ENCODE measurements at regions not wholly inside any gene's neighbourhood (a gene's known extent, or its start where the extent isn't known, plus 50 kb on each side); places are given as distances from the start of the nearest gene placed in this dataset.

DNA sequence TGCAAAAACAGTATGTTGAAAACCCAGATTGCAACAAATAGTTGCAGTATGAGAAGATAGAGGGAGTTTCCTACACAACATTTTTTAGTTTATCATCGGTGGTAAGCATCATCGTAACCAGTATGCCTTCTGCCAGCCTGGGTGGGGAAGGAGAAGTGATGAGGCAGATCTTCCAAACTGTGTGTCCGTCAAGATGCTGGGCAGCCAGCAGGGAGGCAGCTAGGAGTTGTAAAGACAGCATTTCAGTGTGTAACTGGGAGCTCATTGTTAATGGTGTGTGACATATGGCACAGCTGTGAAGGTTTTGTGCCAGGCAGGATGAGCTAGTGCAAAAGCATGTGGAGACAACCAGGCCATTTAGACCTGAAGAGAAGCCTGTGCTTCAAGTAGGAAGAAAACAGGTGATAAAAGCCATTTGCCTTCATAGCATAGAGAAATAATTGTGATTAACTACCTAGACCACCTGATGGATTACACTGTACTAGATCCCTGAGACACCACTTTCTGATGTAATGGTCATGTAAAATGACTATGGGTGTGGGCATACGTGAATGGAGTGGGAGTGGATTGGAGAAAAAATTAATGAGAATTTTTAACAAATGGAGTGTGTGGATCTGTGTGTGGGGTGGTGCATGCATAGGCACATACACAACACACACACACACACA lies 347.0 kb upstream of the ADAMTSL1 start:
- WGBS, result 70% methylated on average over 4 of the region's 4 CpGs
- Histone ChIP-seq H3K27me3 (ENCODE audit: control insufficient read depth, insufficient read depth) (no peaks in the 10 kb centered on the region), H3K4me3 (ENCODE audit: low read length) (no peak overlapping the region), H3K27ac (ENCODE audit: low read length) (no peak overlapping the region), H3K4me1 (ENCODE audit: control insufficient read depth, insufficient read depth, low read length) (no peaks in the 10 kb centered on the region), H3K9me3 (ENCODE audit: control insufficient read depth, low read length) (no peaks in the 10 kb centered on the region)
- intact Hi-C loops (cut with DNase I), result no loop called here
- DNase-seq, result no peak
- ATAC-seq, result peak in 1 of 2 donors; percentile 24

DNA sequence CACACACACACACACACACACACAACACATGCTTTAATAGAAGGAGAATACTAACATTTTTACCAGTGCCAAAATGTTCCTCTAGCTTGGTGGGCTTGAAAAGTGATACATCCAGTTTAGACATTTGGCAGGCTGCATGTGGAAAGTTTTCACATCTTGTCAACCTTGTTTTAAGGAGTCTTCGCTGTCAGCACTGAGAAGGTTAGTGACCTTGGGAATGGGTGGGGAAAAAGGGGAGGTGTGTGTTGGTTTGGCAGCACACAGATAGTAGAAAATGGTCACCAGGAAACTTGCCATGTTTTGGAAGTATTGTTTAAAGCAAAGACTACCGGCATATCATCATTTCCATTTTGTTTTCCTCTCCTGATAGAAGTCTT lies 346.5 kb upstream of the ADAMTSL1 start:
- intact Hi-C loops (cut with DNase I), result no loop called here
- WGBS, result 49% methylated on average over 2 of the region's 2 CpGs

DNA sequence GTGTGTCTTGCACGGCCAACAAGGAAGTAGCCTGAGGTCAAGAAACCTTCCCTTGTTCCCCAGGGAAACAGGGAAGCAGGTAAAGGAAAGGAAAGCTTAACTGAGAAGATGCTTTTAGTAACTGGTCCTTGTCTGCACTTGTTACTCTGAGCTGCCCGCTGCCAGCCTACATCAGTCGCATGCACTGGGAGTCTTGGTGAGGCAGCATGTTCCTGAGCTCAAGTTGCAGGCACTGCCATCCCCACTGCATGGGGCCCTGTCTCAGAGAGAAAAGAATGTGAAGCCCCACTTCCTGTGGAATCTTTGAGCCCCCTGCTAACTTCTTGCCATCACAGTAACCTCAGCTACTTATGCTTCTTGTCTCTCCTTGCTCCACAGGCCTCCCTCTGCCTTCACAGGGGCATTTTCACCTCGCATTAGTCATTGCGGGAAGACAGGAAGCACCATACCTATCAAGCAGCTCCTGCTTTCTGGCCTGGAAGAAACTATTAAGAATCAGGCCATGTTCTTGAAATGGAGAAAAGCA lies 344.1 kb upstream of the ADAMTSL1 start:
- no peaks in the 10 kb centered on the region for H3K27me3 ChIP-seq (ENCODE audit: control insufficient read depth, insufficient read depth)
- H3K4me1 ChIP-seq (ENCODE audit: control insufficient read depth, insufficient read depth, low read length), result no peaks in the 10 kb centered on the region
- WGBS, result 80% methylated on average over 5 of the region's 5 CpGs
- H3K4me3 ChIP-seq (ENCODE audit: low read length), result no peak overlapping the region
- intact Hi-C loops (cut with DNase I), result no loop called here
- DNase-seq (no peak), ATAC-seq (no peak)
- no peaks in the 10 kb centered on the region for H3K9me3 ChIP-seq (ENCODE audit: control insufficient read depth, low read length)
- no peak overlapping the region for H3K27ac ChIP-seq (ENCODE audit: low read length)

More for the DNA sequence above, 346.5 kb upstream of the ADAMTSL1 start:
- Histone ChIP-seq H3K9me3 (ENCODE audit: control insufficient read depth, low read length) (no peaks in the 10 kb centered on the region), H3K4me1 (ENCODE audit: control insufficient read depth, insufficient read depth, low read length) (no peaks in the 10 kb centered on the region), H3K27ac (ENCODE audit: low read length) (no peak overlapping the region), H3K27me3 (ENCODE audit: control insufficient read depth, insufficient read depth) (no peaks in the 10 kb centered on the region), H3K4me3 (ENCODE audit: low read length) (no peak overlapping the region)
- no peak for DNase-seq
- no peak for ATAC-seq

DNA sequence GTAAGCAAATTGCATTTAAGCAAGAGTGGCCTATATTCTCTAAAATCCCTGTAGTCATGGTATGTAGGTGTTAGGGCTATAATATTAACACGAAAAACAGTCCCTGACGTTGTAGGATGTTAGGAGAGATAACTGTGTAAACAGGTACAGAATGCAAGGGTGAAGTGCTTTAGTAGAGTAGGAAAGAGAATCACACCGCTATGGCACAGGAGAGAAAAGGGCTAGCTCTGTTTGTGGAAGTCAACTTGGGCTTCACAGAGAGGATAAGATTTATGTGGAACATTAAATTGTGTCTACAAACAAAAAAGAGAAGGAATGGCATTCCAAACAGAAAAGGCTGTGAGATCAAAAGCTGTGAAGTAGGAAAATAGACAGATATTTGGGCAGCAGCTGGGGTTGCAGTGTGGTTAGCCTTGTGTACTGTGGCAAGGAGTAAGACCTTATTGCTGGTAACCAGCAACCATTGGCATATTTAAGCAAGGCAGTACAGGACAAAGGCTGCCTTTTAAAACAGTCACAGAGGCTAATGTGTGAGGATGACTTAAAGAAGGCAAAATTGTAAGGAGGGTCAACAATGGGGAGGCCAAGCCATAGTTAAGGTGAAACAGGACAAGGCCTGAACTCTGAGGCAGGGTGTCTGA lies 337.5 kb upstream of the ADAMTSL1 start:
- H3K27ac ChIP-seq (ENCODE audit: low read length), result no peak overlapping the region
- intact Hi-C loops (cut with DNase I), result no loop called here

DNA sequence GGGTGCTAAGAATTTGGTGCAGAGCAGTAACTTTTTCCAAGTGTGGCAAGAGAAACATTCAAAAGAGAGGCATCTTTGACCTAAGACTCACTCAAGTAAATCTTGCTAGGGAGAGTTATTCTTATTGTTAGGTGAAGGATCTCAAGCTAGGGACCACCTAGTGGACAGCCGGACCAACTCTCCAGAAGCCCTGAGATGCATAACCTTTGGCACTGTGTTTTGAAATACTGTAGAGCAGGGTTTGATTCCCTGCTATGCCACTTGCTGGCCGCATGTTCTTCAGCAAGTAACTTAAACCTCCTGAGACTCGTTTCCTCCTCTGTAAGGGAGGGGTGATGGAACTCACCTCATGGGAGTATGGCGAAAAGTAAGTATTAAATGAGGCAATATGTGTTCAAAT lies 336.1 kb upstream of the ADAMTSL1 start:
- H3K27ac ChIP-seq (ENCODE audit: low read length), result no peak overlapping the region
- H3K4me3 ChIP-seq (ENCODE audit: low read length), result no peak overlapping the region
- no peaks in the 10 kb centered on the region for H3K27me3 ChIP-seq (ENCODE audit: control insufficient read depth, insufficient read depth)
- H3K9me3 ChIP-seq (ENCODE audit: control insufficient read depth, low read length), result no peaks in the 10 kb centered on the region
- H3K4me1 ChIP-seq (ENCODE audit: control insufficient read depth, insufficient read depth, low read length), result no peaks in the 10 kb centered on the region
- no peak for ATAC-seq
- no peak for DNase-seq
- intact Hi-C loops (cut with DNase I), result no loop called here
- WGBS, result 76% methylated on average over 4 of the region's 4 CpGs

More for the DNA sequence above, 337.5 kb upstream of the ADAMTSL1 start:
- Histone ChIP-seq H3K27me3 (ENCODE audit: control insufficient read depth, insufficient read depth) (no peaks in the 10 kb centered on the region), H3K9me3 (ENCODE audit: control insufficient read depth, low read length) (no peaks in the 10 kb centered on the region), H3K4me1 (ENCODE audit: control insufficient read depth, insufficient read depth, low read length) (no peaks in the 10 kb centered on the region), H3K4me3 (ENCODE audit: low read length) (no peak overlapping the region)
- ATAC-seq (no peak), DNase-seq (no peak)
- WGBS, result 82% methylated on average over 3 of the region's 3 CpGs

DNA sequence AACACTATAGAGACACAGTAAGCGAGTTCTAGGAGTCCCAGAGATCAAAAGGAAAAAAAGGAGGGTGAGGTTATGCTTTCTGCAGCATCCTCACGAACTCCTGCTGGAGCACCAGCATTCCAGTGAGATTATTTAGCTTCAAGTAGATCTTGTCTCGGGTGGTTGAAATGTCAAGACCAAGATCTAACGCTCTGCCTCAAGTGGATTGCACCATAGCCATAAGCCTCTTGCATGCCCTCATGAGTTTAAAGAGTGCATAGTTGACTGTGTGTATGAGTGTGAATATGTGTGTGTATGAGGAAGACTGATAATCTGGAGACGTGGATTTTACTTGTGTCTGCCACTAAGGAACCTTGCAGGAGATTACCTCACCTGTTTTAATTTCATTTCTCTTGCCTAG lies 335.3 kb upstream of the ADAMTSL1 start:
- intact Hi-C loops (cut with DNase I), result no loop called here
- Histone ChIP-seq H3K4me3 (ENCODE audit: low read length) (no peak overlapping the region), H3K27me3 (ENCODE audit: control insufficient read depth, insufficient read depth) (no peaks in the 10 kb centered on the region), H3K4me1 (ENCODE audit: control insufficient read depth, insufficient read depth, low read length) (no peaks in the 10 kb centered on the region), H3K9me3 (ENCODE audit: control insufficient read depth, low read length) (no peaks in the 10 kb centered on the region), H3K27ac (ENCODE audit: low read length) (no peak overlapping the region)
- WGBS, result 44% methylated on average over 5 of the region's 5 CpGs
- no peak for DNase-seq
- ATAC-seq, result no peak

DNA sequence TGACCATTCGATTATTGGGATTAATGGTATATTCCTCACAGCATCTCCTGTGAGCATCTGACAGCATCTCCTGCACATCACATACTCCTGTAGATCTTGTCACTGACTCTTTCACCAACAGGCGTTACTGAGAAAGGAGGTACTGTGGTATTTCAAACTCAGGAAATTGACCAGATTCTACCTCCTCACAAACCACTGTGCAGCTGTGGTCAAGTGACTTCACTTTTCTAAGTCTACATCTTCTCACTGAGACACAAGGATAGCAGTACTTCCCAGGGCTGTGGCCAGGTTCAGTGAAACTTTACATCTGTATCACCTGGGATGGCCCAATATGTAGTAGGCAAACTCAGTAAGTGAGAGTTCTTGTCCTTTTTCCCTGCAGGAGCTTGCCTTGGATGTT lies 332.3 kb upstream of the ADAMTSL1 start:
- 85% methylated on average over 2 of the region's 2 CpGs for WGBS
- H3K4me3 ChIP-seq (ENCODE audit: low read length), result no peak overlapping the region
- H3K9me3 ChIP-seq (ENCODE audit: control insufficient read depth, low read length), result no peaks in the 10 kb centered on the region
- H3K27me3 ChIP-seq (ENCODE audit: control insufficient read depth, insufficient read depth), result no peaks in the 10 kb centered on the region
- no peak for DNase-seq
- no peaks in the 10 kb centered on the region for H3K4me1 ChIP-seq (ENCODE audit: control insufficient read depth, insufficient read depth, low read length)
- intact Hi-C loops (cut with DNase I), result loop anchor here in 1 of 4 donors (10.0 kb wide), 1 partner anchor 327 kb away; no protein-coding TSS in a partner anchor
- ATAC-seq, result no peak
- H3K27ac ChIP-seq (ENCODE audit: low read length), result no peak overlapping the region

DNA sequence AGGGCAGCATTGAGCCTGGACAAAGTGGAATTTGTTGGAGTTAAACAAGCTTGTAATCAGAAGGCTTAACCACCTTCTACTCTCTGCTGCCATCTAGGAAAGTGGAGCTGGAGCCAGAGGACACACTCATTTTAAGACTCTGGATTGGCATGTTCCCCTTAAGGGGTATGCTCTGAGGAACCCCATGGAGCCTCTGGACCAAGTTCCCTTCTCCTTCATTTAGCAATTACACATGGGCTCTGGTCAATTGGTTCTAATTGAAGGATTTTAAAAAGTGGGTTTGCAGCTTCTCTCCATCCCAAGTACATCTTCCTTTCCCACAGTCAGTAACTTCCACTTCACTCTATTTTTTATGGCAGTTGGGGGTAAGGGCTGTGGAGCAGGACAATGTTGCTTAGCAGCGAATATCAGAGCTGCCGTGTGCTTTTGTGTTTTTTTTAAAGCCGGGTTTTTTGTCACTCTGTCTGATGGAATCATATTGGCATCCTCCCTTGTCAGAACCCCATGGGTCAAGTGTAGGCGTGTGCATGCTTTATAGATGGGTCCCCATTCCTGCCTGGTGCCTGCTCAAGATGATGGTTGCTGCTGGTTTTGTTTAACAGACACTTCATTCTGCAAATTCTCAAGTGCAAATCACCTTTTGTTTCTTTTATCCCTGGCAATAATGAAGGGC lies 330.7 kb upstream of the ADAMTSL1 start:
- Histone ChIP-seq H3K27ac (ENCODE audit: low read length) (no peak overlapping the region), H3K4me1 (ENCODE audit: control insufficient read depth, insufficient read depth, low read length) (no peaks in the 10 kb centered on the region), H3K4me3 (ENCODE audit: low read length) (no peak overlapping the region), H3K9me3 (ENCODE audit: control insufficient read depth, low read length) (no peaks in the 10 kb centered on the region), H3K27me3 (ENCODE audit: control insufficient read depth, insufficient read depth) (no peaks in the 10 kb centered on the region)
- 69% methylated on average over 4 of the region's 4 CpGs for WGBS
- ATAC-seq, result no peak
- DNase-seq, result no peak
- intact Hi-C loops (cut with DNase I), result loop anchor here in 1 of 4 donors (10.0 kb wide), 1 partner anchor 328 kb away; no protein-coding TSS in a partner anchor

DNA sequence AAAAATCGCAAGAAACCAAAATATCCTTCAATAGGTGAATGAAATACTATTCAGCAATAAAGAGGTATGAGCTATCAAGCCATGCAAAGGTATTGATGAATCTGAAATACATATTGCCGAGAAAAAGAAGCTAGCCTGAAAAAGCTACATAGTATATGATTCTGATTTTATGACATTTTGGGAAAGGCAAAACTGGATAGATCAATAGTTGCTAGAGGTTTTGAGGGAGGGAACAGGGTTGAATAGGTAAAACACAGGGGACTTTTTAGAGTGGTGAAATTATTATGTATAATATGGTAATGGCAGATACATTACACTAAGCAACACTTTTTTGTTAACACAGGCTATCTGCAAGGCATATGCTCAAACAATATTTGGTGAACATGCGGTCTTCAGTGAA lies 327.6 kb upstream of the ADAMTSL1 start:
- no peaks in the 10 kb centered on the region for H3K4me1 ChIP-seq (ENCODE audit: control insufficient read depth, insufficient read depth, low read length)
- ATAC-seq (no peak), DNase-seq (no peak)
- no peaks in the 10 kb centered on the region for H3K27me3 ChIP-seq (ENCODE audit: control insufficient read depth, insufficient read depth)
- no peaks in the 10 kb centered on the region for H3K9me3 ChIP-seq (ENCODE audit: control insufficient read depth, low read length)
- 88% methylated on average over 3 of the region's 3 CpGs for WGBS
- no peak overlapping the region for H3K4me3 ChIP-seq (ENCODE audit: low read length)
- no peak overlapping the region for H3K27ac ChIP-seq (ENCODE audit: low read length)
- intact Hi-C loops (cut with DNase I), result loop anchor here in 1 of 4 donors (10.0 kb wide), 1 partner anchor 332 kb away; no protein-coding TSS in a partner anchor

DNA sequence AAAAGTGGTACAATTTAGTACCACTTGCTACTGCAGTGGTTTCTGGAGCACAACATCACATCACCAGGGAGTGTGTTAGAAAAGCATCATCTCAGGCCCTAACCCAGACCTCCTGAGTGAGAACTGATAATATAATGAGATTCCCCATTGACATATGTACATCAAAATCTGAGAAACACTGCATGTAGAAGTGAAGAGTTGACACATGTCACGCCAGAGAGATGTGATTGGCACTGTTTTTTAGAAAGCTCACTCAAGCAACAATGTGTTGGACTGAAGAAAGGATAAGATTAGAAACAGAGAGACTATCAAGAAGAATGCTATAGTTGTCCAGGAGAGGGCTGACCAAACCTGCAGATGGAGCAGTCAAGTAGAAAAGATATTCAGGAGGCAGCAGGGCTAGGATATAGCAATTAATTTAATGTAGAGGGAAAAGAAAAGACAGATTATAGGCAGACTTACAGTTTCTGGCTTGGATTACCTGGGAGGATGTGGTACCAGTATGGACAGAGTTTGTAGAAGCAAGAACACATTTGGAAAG lies 324.4 kb upstream of the ADAMTSL1 start:
- H3K9me3 ChIP-seq (ENCODE audit: control insufficient read depth, low read length), result no peaks in the 10 kb centered on the region
- H3K4me3 ChIP-seq (ENCODE audit: low read length), result no peak overlapping the region
- DNase-seq (no peak), ATAC-seq (peak in 1 of 2 donors; percentile 51)
- WGBS, result 36% methylated on average over 1 of the region's 1 CpG
- H3K4me1 ChIP-seq (ENCODE audit: control insufficient read depth, insufficient read depth, low read length), result no peaks in the 10 kb centered on the region
- no peaks in the 10 kb centered on the region for H3K27me3 ChIP-seq (ENCODE audit: control insufficient read depth, insufficient read depth)
- intact Hi-C loops (cut with DNase I), result loop anchor here in 1 of 4 donors (10.0 kb wide), 1 partner anchor 335 kb away; no protein-coding TSS in a partner anchor
- no peak overlapping the region for H3K27ac ChIP-seq (ENCODE audit: low read length)

DNA sequence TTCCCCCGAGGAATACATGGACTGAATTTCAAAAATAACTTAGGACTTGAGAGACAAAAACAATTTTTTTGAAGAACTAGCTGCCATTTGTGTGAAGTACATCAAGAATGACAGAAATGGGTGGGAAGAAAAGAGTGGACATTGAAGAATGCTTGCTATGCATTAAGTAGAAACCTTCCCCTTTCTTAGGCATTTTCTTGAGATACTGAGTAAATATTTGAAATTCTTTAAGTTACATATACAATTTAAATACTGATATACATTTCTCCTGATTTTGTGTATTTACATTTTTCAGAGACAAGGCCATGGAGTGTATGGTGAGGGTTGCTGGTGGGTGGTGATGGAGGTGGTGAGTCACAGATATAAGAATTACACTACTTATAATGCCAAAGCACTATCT lies 319.3 kb upstream of the ADAMTSL1 start:
- ATAC-seq, result no peak
- DNase-seq, result no peak
- Histone ChIP-seq H3K9me3 (ENCODE audit: control insufficient read depth, low read length) (no peaks in the 10 kb centered on the region), H3K4me3 (ENCODE audit: low read length) (no peak overlapping the region), H3K27ac (ENCODE audit: low read length) (no peak overlapping the region), H3K27me3 (ENCODE audit: control insufficient read depth, insufficient read depth) (no peaks in the 10 kb centered on the region), H3K4me1 (ENCODE audit: control insufficient read depth, insufficient read depth, low read length) (no peaks in the 10 kb centered on the region)
- 67% methylated on average over 1 of the region's 1 CpG for WGBS
- intact Hi-C loops (cut with DNase I), result no loop called here

Data from right cardiac atrium (tissue), 5 donors.